GM12873 (cell line): ENCODE measurements at regions not wholly inside any gene's neighbourhood (a gene's known extent, or its start where the extent isn't known, plus 50 kb on each side); places are given as distances from the start of the nearest gene placed in this dataset.

Source experiments
- CTCF ChIP-seq: IDR thresholded peaks from 2 replicates; pipeline ENCODE4 v1.5.1; 2012; ENCODE audit warnings: low read depth, mild to moderate bottlenecking, moderate library complexity, low read length, control low read depth; ENCODE audit not compliant: insufficient read depth; ENCODE audit errors: missing control alignments

GRCh38 chr5:143594902-143595818 lies 191.7 kb upstream of the NR3C1 start:
- no peak for TF ChIP-seq CTCF

GRCh38 chr5:143593723-143594122 lies 190.2 kb upstream of the NR3C1 start:
- no peak for TF ChIP-seq CTCF

DNA sequence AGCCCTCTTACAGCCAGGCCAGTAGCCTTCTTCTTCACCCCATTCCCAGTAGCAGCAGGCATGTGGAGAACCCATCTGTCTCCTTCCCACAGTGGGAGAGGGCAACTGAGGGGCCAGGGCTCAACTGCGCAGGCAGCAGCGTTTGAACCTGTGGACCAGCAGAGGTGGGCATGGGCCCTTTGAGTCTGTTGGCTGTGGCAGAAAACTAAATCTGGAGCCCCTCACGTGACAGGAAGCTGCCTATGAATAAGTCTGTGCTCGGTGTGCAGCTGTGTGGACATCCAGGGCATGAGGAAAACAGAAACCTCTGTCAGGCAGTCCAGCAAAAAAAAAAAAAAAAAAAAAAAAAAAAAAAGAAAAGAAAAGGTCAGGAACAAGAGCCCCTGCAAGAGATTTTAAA lies 189.2 kb upstream of the NR3C1 start:
- no peak for TF ChIP-seq CTCF

- TF ChIP-seq CTCF = no peak
Observed at GRCh38 chr5:143588933-143589662, 185.6 kb upstream of the NR3C1 start.

DNA sequence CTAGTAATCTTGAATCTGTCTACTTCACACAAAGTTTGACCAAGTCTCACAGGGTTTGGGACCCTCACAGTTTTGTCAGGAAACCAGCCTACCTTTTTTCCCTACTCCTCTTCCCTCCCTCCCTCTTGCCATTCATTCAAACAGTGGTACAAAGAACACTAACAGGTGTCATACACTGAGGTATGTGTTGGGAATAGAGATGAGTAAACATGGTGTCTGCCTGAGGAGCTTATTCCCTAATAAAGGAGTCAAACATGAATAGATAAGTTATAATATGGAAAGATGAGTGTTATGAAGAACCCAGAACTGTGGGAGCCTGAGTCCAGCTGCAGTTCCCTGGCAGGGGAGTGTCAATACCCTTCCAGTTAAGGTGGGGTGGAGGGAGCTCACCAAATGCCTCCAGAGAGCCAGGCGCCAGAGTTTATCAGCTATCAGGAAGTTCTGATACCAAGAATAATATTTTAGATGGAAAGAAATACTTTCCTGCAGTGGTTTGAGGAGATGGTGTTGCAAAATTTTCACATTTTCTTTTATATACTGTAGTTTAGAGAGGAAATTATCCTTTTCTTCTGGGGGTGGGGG lies 183.4 kb upstream of the NR3C1 start:
- no peak for TF ChIP-seq CTCF

- no peak for TF ChIP-seq CTCF
Observed at GRCh38 chr5:143585970-143586369, 182.5 kb upstream of the NR3C1 start.

DNA sequence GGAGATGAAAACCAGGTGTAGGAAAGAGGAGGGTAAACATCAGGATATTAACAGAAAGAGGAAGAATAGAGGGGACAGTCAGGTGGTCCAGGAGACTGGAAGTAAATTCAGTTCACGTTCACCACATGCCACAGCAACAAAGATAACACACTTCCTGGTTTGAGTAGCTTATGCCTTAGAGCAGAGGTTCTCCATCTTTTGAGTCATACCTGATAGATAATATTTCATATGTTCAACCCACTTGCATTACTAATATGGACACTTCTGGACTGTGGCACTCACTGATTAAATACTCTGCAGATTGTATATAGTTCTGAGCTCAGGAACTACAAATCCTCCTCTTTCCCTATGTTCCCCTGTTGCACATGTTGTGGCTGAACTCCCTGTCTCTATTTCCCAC lies 179.9 kb upstream of the NR3C1 start:
- no peak for TF ChIP-seq CTCF
